GM12892 (cell line): ENCODE measurements at regions not wholly inside any gene's neighbourhood (a gene's known extent, or its start where the extent isn't known, plus 50 kb on each side); places are given as distances from the start of the nearest gene placed in this dataset.

ENCODE experiments used
- POLR2A ChIP-seq: IDR thresholded peaks from 2 replicates; pipeline ENCODE4 v1.6.1; 2011; ENCODE audit warnings: low read depth, low read length, control low read depth
- POLR2AphosphoS5 ChIP-seq: IDR thresholded peaks from 2 replicates; pipeline ENCODE4 v1.6.1; 2011; ENCODE audit warnings: low read depth, low read length, control low read depth

GRCh38 chr6:112663698-112664097, 316.6 kb downstream of the RFPL4B start:
- no peak for TF ChIP-seq POLR2AphosphoS5
- no peak for TF ChIP-seq POLR2A
